ENCODE measurements at regions not wholly inside any gene's neighbourhood (a gene's known extent, or its start where the extent isn't known, plus 50 kb on each side); places are given as distances from the start of the nearest gene placed in this dataset.

DNA sequence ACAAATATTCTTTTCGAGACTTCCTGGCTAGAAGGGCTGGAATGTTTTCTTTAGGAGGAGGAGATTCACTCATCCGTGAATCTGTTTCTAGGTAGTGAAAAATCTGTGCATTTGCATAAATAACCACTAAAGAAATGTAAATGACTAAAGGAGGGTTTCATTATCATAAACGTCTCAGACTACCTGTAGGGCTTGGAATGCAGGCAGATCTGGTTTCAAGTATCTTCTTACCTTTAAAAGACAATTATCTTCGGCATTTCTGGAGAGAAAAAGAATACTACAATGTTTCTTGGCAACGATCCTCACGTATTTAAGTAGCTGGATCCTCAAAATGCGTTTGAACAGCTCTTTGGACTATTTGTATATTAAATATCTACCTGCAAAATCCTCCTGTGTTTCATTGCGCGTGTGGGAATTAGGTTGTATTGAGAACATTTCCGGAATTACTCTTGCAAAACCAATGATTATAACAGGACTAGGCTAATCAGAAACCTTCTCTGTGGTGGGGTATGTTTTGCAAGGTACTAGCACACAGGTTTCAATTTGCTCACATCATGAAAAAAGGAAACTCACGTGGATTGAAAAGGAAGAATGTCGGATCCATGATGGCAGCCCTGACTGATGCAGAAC lies 291.1 kb upstream of the ARGLU1 start:
- DNase-seq (ENCODE audit: low read depth in 2 of 2, low spot score in 1 of 2), result no peak

DNA sequence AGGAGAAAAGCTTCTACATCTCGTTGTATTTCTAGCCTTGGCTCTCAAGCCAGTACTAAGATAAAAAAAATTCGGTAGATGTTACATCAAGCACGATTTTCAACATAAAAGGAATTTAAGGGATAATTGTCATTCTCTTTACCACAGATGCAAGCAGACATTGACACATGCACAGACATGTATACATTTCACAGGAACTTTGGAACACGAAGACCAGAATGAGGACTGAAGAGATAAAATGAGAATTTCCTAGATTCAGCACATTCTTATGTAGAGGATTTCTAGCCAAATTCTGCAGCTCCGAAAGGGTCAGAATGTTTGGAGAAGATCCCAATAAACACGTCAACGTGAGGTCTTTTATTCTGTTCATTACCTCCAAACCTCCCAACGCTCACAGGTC lies 284.5 kb upstream of the ARGLU1 start:
- DNase-seq (ENCODE audit: low read depth in 2 of 2, low spot score in 1 of 2), result no peak

DNA sequence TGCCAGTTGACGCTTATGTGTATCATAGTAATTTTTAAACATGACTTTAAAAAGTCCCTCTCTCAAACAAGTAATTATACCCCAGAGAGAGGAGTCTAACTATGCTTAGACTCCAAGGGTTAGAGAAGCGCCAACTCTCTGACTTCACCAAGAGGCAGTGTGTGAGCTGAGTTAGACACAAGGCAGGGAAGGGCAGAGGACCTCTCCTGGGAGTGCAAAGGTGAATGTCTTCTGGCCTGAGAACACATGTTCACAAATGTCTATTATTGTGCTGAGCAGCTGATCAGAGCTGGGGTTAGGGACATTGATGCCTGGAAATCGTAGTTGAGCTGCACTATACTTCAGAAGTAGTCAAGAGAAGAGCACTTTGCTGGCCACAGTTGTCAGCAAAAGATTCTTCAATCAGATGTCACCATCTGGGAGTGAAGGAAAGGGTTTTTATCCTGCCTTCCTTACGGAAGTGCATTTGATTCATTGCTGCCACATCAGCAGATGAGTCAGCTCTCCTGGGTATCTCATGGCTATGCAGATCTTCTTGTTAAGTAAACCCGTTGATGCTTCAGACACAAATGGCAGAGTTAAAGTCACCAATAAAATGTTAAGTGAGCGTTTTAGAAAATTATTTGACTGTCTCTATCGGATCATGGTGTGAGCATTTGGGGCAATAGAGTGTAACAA lies 283.2 kb upstream of the ARGLU1 start:
- DNase-seq (ENCODE audit: low read depth in 2 of 2, low spot score in 1 of 2), result no peak

DNA sequence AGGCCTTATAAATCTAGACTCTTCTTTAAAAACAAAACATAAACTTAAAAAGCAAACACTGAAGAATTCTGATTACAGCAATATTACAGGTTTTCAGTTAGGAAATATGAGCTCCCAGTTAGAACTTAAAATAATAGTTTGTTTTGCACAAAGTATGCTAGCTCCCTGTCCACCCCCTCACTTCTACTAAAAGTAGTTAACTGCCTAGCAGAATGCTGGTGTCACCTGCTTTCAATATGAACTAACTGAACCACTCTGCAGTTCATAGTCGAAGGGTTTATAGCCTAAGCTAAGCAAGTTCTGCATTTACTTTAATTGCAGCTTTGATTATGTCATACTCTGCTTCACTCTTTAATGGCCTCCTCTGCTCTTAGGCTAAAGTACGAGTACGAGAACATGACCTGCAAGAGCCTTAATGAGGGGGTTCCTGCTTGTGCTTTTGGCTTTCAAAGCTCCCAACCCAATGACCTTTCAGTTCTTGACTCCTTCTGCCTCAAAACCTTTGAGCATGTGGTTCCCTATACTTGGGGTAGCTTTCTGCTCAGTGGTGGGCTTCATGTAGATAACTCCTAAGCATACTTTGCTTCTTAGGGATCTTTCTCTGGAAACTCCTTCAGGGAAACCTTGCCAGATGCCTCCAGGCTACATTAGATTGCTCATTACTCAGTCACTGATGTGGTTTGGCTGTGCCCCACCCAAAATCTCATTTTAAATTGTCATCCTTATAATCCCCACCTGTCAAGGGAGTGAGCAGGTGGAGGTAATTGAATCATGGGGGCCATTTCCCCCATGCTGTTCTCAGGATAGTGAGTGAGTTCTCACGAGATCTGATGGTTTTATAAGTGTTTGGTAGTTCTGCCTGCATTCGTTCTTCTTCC lies 278.9 kb upstream of the ARGLU1 start:
- no peak for DNase-seq (ENCODE audit: low read depth in 2 of 2, low spot score in 1 of 2)

DNA sequence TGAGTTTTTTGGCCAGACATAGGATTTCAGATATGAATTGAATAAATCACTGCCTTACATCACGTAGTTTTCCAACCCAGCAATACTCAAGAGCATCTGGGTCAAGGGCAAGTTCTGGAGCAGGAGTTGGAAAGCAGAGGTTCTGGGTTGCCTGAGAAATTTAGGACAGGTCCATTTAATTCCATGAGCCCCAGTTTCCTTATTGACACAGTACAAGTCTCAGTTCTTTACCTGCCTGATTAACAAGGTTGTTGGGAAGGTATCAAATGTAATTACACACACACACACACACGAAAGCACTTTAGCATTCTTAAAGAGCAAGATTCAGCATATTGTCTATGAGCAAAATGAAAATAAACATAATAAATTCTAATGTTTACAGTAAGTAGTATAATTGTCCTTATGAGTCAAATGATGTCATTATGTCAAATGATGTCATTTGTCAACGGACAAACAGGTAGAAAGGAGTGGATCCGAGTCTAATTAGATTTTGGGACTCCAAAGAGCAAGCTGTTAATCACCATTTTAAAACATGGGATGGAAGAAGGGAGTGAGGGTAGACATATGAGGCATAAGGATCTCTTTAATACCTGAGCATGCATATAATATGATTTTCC lies 268.4 kb upstream of the ARGLU1 start:
- no peak for DNase-seq (ENCODE audit: low read depth in 2 of 2, low spot score in 1 of 2)

DNA sequence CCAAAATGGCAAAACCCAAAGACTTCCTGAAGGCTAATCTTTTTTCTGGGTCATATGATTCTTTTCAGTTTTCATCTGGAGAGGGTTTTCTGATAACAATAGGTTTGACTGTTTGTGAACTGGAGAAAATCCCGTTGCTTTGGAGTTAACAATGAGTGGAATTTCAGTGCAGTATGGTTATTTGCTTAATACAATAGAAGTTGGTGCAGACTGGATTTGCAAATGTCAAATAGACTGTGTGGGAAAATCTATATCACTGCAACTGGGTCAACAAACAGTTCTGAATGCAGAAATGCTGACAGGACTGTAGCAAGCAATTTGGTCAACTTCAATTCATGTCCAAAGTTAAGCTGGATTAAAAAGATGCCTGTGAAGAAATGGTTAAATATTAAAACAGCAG lies 267.5 kb upstream of the ARGLU1 start:
- DNase-seq (ENCODE audit: low read depth in 2 of 2, low spot score in 1 of 2), result no peak

DNA sequence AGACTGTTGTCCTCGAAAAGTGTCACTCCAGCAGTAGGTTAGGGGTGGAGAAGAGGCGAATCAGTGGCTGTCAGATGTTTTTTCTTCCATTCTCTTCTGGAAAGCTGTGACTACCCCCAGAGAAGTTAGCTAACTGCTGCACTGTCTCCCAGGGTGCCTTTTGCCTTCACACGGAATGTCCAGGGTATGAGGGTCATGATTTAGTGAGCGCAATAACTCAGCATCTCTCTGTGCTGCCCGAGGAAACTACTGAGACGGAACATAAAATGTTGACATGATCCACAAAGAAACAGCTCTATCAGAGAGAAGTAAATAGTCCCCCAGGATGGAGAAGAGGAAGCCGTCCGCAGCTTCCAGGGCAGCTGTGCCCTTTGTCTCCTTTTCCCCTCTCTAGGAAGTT lies 254.0 kb upstream of the ARGLU1 start:
- DNase-seq (ENCODE audit: low read depth in 2 of 2, low spot score in 1 of 2), result no peak

DNA sequence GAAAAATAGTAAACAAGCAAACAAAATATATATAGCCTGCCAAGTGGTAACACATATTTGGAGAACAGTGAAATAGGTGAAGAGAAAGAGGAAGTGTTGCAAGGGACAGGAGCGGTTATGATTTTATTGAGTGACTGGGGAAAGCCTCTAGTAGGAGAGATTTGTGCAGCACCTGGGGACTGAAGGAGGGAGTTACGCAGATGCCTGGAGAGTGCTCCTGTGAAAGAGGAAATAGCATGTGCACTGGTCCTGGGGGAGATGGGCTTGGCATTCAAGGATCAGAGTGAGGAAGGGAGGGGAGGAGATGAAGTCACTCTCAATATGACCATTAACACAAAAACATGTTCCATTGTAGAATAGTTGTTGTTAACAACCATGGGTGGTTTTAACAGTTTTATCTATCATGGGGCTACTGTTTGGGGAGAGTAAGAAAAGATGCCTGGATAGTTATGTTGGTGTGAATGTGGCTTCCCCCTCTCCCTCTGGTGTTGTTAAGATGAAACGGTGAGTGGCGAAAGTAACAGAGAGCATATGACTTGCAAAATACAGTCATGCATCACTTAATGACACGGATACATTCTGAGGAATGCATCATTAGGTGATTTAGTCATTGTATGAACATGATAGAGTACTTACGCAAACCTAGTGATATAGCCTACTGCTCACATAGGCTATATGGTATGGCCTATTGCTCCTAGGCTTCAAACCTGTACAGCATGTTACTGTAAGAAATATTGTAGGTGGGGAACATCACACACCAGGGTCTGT lies 251.7 kb upstream of the ARGLU1 start:
- no peak for DNase-seq (ENCODE audit: low read depth in 2 of 2, low spot score in 1 of 2)

DNA sequence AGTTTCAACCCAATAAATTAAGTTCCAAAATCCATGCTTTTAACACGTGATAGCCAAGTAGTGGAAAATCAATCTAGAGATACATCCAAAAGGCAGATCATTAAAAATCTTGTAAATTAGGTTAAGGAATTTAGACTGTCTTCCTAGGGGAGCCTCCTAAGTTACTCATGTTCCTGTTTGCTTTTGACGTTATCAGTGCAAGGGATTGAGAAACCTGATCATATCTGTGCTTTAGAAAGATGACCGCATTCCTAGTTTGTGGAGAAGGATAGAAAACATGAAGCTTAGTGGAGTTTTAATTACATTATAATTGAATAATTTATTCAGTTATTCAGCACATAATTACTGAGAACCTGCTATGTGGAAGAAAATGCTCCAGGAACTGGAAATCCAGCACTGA lies 251.0 kb upstream of the ARGLU1 start:
- DNase-seq (ENCODE audit: low read depth in 2 of 2, low spot score in 1 of 2), result no peak

DNA sequence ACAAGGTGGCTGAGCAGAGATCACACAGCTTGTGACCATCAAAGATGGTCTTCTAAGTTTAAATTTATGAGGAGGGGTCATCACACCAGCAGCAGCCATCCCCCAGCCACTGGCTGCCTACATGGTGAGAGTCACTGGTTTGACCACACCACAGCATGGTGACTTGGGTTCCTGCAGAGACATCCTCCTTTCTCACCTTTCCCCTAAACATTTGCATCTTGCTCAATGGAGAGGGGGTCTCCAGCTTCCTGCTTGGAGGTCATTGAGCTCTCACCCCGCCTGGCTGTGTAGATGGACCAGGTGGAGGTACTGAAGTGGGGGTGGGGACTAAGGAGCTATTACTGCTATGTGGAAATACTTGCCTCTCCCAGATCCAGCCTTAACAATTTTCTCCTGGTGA lies 247.6 kb upstream of the ARGLU1 start:
- no peak for DNase-seq (ENCODE audit: low read depth in 2 of 2, low spot score in 1 of 2)

DNA sequence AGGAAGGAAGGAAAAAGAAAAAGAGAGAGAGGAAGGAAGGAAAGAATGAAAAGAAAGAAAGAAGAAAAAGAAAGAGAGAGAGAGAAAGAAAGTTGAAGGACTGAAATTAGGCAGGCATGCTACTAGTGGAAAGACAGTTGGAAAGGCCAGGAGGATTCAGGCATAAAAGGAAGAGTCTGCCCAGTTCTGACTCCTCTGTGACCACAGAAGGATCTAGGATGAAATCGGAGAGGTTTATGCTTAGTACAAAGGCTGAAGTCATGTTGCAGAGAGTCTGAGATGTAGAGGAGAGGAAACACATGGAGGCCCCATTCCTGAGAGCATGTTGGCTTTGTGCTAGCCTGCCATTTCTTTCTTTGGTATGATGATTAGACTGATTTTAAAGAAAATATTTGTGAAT lies 246.5 kb upstream of the ARGLU1 start:
- no peak for DNase-seq (ENCODE audit: low read depth in 2 of 2, low spot score in 1 of 2)

DNA sequence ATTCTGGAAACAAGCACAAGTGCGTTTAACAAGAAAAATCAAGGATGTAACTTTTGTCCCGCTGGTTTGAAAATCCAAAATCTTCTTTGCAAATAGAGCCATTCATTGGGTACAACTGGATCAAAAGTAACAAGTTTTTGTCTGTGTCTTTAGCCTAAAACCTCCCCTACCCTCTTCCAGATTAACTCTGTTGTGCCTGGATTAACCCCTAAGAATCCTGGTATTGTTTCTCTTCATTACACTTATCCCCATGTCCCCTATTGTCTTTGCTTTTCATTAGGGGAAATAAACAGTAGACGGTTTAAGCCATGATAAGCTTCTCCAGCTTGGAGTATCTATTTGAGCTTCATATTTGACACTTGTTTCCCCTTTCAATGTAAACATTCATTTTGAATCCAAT lies 242.1 kb upstream of the ARGLU1 start:
- no peak for DNase-seq (ENCODE audit: low read depth in 2 of 2, low spot score in 1 of 2)

DNA sequence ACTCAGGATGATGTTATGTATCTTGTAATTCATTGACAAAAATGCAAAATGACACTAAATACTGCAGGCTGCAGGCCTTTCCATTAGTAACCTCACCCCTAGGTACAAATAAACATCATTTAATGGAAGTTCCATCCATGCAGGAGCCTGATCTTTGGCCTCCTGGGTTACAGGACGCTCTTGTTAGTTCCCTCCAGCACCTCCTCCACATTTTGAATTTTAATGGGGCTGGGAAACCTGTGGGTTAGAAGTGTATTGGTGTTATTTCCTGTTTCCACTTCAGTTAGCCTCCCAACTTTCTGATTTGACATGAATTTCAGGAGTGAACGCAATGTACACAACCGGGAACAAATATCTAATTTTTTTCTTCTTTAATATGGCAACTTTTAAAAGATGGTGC lies 237.1 kb upstream of the ARGLU1 start:
- no peak for DNase-seq (ENCODE audit: low read depth in 2 of 2, low spot score in 1 of 2)

DNA sequence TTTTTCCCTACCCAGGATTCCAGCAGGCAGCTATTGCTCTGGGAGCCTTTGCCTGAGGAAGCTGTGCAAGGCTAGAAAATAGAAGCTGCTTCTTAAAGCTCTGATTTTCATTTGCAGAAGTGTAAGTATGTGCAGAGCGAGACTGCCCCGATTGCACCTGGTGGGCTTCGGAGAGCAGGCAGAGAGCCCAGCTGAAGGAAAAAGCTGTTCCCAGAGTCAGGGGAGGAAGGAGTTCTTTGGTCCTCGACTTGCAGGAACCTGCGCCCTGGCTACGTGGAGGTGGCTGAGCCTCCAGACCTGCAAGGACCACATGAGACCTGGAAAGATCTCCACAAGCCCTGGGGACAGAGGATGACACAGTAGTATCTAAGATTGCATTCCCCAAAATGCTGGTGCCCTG lies 235.0 kb upstream of the ARGLU1 start:
- DNase-seq (ENCODE audit: low read depth in 2 of 2, low spot score in 1 of 2), result no peak

DNA sequence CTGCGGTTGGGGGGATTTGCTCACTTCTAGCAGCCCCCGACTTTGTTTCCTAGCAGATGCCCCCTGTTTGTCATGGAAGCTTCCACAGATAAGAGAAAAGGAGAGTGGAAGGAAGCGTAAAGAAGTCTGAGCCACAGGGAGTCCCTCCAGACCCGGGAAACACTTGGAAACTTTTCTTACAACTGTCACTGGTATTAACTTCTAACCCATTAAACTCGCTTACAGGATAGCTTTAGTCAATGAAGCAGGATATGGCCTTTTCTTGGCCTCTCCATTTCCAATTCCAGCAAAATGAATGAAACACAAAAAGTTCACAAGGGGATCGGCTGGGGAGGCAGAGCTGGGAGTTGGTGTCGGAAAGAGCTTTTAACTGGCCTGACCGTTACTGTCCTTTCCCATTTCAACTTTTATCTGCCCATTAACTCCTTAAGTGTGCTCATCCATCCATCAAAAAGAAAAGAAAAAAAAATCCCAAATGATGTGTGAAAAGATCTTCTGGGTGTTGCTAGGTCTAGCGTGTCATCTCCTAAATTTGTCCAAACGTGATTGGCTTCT lies 231.9 kb upstream of the ARGLU1 start:
- no peak for DNase-seq (ENCODE audit: low read depth in 2 of 2, low spot score in 1 of 2)

DNA sequence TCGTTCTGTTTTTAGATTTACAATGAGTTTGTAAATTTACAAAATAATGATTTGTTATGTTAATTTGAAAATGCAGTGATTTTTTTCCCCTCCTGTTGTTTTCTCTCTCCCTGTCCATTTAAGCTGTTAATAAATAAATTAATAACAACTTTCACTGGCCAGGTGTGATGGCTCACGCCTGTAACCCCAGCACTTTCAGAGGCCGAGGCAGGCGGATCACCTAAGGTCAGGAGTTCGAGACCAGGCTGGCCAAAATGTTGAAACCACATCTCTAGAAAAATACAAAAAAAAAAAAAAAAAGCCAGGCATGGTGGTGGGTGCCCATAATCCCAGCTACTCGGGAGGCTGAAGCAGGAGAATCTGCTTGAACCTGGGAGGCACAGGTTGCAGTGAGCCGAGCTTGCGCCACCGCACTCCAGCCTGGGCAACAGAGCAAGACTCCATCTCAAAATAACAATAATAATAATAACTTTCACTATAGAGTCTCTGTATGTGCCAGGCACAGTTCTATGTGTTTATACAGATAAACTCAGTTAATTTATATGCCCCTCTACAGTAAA lies 229.2 kb upstream of the ARGLU1 start:
- DNase-seq (ENCODE audit: low read depth in 2 of 2, low spot score in 1 of 2), result no peak

DNA sequence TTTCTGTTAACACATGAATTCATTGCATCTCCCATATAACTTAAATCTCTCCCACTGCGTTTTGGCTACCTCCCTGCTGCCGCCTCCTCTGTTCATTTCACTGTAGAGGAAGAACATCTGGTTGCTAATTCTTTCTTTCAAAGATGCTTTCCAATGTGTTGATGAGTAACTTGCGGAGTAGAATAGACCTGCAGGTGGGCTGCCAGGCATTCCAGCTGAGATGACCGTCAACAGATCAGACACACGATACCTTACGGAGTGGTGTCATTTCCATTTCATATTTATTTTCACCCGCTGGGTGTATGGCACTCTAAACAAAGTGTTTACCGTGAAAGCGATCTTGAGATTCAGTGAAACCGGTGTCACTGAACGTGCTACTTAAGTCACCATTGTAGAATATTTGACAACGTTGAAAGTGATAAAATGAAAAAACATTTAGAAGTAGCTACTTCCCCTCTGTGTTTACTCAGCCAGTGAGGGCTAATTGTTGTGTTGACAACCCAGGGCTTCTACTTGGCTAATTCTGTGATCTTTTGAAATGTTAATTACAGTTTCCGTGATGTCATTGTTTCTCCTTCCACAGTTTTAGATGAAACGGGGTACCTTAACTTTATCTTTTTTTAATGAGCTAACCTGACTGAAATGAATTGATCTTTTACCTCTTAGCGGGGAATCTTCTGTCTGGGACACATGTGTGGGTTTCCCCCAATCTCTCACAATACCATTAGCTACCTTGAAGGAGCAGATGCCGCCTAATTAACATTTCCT lies 228.5 kb upstream of the ARGLU1 start:
- DNase-seq (ENCODE audit: low read depth in 2 of 2, low spot score in 1 of 2), result no peak

DNA sequence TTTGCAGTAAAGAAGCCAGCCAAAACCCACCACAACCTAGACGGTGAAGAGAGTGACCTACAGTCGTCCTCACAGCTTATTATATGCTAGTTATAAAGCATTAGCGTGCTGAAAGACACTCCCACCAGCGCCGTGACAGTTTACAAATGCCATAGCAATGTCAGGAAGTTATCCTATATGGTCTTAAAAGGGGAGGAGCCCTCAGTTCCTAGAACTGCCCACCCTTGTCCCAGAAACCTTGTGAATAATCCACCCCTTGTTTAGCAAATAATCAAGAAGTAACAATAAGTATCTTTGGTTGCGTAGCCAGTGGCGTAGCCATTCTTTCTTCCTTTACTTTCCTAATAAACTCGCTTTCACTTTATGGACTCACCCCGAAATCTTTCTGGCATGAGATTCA lies 227.9 kb upstream of the ARGLU1 start:
- DNase-seq (ENCODE audit: low read depth in 2 of 2, low spot score in 1 of 2), result no peak

DNA sequence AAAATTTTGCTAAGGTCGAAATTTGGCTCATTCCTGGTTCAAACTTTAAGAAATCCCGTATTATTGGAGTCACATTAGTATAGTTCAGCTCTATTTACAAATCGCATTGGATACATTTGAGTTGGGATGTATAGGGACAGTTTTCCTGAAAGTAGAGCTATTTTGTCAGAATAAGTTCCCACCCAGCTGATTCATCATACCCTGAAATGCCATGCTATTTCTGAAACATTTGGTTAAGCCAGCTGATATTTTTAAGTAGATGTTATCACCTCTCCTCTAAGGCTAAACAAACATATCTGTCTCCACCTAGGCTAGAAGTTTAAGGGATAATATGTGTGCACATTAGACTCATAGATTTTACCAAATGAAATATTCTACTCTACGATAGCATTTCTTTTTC lies 226.2 kb upstream of the ARGLU1 start:
- no peak for DNase-seq (ENCODE audit: low read depth in 2 of 2, low spot score in 1 of 2)

DNA sequence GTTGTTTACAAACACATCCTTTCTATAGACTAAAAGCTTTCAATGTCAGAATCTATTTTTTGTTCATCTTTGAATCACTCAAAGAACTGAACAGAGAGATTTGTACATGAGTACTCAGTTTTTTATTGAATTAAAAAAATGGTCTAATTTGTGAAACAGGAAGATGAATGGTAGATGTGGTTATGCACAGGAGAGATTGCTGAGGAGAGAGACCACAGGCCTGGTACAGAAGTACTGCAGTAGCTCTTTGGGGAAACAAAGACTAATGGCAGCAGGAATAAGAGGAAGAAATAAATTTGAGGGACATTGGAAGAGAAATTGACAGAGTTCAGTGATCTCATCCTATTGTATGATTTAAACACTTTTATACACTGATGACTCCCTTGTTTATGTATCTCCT lies 222.0 kb upstream of the ARGLU1 start:
- no peak for DNase-seq (ENCODE audit: low read depth in 2 of 2, low spot score in 1 of 2)
